ENCODE measurements at regions not wholly inside any gene's neighbourhood (a gene's known extent, or its start where the extent isn't known, plus 50 kb on each side); places are given as distances from the start of the nearest gene placed in this dataset.

- TF ChIP-seq POLR2A (IDR thresholded peaks at IDR 0.05) (no peak), CTCF (IDR thresholded peaks at IDR 0.05) (no peak)
- 74 to 79% methylated on average over 11 of the region's 11 CpGs for WGBS, 2 donors
- Histone ChIP-seq H3K9me3 (no peaks in the 10 kb centered on the region), H3K4me3 (no peak overlapping the region), H3K27me3 (no peaks in the 10 kb centered on the region), H3K36me3 (replicated peaks in 1 of 2; ENCODE audit: insufficient read depth in 1 of 2, low read depth in 2 of 2) (no peaks in the 10 kb centered on the region), H3K4me1 (peaks cover 6% of the 10 kb centered on the region), H3K27ac (no peak overlapping the region)
- no peak for DNase-seq
- ATAC-seq, result peak; percentile 38
- intact Hi-C loops (cut with DNase I), result no loop called here
Observed at GRCh38 chr2:129768485-129769184, 210.8 kb upstream of the RAB6C start.

DNA sequence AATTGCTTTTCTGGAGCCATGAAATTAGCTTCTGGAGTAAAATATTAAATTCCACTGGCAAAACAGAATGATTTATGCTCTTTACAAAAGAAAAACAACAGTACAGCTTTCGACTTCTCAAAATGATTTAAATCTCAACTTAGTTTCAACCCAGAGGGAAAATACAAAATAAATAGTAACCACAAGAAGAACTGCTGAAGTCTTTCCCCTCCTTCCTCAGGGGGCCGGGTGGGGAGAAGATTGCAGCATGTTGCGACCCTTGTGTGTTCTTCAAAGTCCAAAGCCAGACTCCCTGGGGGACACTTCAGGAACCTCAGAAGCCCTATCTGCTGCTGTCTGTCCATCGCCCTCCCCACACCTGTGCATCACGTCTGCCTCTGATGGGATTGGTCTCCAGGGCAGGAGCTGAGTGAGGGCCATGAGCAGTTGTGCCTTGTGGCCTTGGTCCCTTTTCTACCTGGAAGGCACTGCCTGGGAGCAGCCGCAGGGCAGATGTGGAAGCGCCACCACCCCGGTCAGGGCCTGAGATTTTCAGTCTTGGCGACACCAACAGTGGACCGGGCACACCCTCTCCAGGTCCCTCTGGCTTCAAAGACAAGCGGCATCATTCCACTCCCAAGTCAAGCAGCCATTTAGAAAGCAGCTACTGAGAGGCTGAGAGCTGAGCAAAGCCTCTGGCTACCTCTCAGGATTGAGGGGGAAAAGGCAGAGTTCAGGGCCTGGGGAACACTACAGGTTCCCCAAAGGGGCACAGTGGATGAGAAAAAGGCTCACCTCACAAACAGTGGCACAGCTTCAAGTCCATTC lies 210.1 kb upstream of the RAB6C start:
- intact Hi-C loops (cut with DNase I), result no loop called here
- Histone ChIP-seq H3K27me3 (no peaks in the 10 kb centered on the region), H3K9me3 (no peaks in the 10 kb centered on the region), H3K4me3 (no peak overlapping the region), H3K36me3 (replicated peaks in 1 of 2; ENCODE audit: insufficient read depth in 1 of 2, low read depth in 2 of 2) (no peaks in the 10 kb centered on the region), H3K4me1 (peaks cover 6% of the 10 kb centered on the region), H3K27ac (no peak overlapping the region)
- DNase-seq, result no peak
- TF ChIP-seq POLR2A (IDR thresholded peaks at IDR 0.05) (no peak), CTCF (IDR thresholded peaks at IDR 0.05) (no peak)
- ATAC-seq, result no peak
- WGBS, 2 donors, result 54 to 77% methylated on average over 5 to 11 of the region's 11 CpGs

- DNase-seq, result no peak
- no peak for ATAC-seq
- H3K36me3 ChIP-seq (replicated peaks in 1 of 2; ENCODE audit: insufficient read depth in 1 of 2, low read depth in 2 of 2), result no peaks in the 10 kb centered on the region
- no peak overlapping the region for H3K27ac ChIP-seq
- H3K9me3 ChIP-seq, result no peaks in the 10 kb centered on the region
- no peaks in the 10 kb centered on the region for H3K27me3 ChIP-seq
- WGBS, 2 donors, result 68 to 81% methylated on average over 6 of the region's 6 CpGs
- peaks cover 6% of the 10 kb centered on the region for H3K4me1 ChIP-seq
- no peak overlapping the region for H3K4me3 ChIP-seq
- TF ChIP-seq POLR2A (IDR thresholded peaks at IDR 0.05), result no peak
- intact Hi-C loops (cut with DNase I), result no loop called here
Observed at GRCh38 chr2:129771418-129772189, 207.9 kb upstream of the RAB6C start.

GRCh38 chr2:129772190-129772579 lies 207.3 kb upstream of the RAB6C start:
- intact Hi-C loops (cut with DNase I), result no loop called here
- H3K27me3 ChIP-seq, result no peaks in the 10 kb centered on the region
- no peaks in the 10 kb centered on the region for H3K9me3 ChIP-seq
- no peak for DNase-seq
- TF ChIP-seq CTCF (IDR thresholded peaks at IDR 0.05) (no peak), POLR2A (IDR thresholded peaks at IDR 0.05) (no peak)
- H3K27ac ChIP-seq, result no peak overlapping the region
- ATAC-seq, result no peak
- no peak overlapping the region for H3K4me3 ChIP-seq
- H3K4me1 ChIP-seq, result peaks cover 6% of the 10 kb centered on the region
- 55 to 67% methylated on average over 2 of the region's 2 CpGs for WGBS, 2 donors
- no peaks in the 10 kb centered on the region for H3K36me3 ChIP-seq (replicated peaks in 1 of 2; ENCODE audit: insufficient read depth in 1 of 2, low read depth in 2 of 2)
